ENCODE measurements at regions not wholly inside any gene's neighbourhood (a gene's known extent, or its start where the extent isn't known, plus 50 kb on each side); places are given as distances from the start of the nearest gene placed in this dataset.
"Not testable (repeated sequence)": the region's sequence is repeated elsewhere in the genome, so short reads cannot be mapped to it uniquely, and the experiment has no call there.

GRCh38 chr10:109774121-109774440 lies 149.2 kb downstream of the XPNPEP1 start:
- ChIA-PET POLR2A (no interaction called here), CTCF (interaction anchor here (1.1 to 2.3 kb wide), 2 partner anchors 9 to 18 kb away, joined by 3 to 20 read pairs; no protein-coding TSS in a partner anchor)
- H3K4me3 ChIP-seq (ENCODE audit: low read depth, low read length), result no peak overlapping the region
- DNase-seq (ENCODE audit: low read depth, low spot score), result no peak
- TF ChIP-seq, protein P1, sequence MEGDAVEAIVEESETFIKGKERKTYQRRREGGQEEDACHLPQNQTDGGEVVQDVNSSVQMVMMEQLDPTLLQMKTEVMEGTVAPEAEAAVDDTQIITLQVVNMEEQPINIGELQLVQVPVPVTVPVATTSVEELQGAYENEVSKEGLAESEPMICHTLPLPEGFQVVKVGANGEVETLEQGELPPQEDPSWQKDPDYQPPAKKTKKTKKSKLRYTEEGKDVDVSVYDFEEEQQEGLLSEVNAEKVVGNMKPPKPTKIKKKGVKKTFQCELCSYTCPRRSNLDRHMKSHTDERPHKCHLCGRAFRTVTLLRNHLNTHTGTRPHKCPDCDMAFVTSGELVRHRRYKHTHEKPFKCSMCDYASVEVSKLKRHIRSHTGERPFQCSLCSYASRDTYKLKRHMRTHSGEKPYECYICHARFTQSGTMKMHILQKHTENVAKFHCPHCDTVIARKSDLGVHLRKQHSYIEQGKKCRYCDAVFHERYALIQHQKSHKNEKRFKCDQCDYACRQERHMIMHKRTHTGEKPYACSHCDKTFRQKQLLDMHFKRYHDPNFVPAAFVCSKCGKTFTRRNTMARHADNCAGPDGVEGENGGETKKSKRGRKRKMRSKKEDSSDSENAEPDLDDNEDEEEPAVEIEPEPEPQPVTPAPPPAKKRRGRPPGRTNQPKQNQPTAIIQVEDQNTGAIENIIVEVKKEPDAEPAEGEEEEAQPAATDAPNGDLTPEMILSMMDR (IDR thresholded peaks at IDR 0.05; ENCODE audit: insufficient read depth, low read length, missing control alignments), result no peak

- ChIA-PET POLR2A (no interaction called here), CTCF (interaction anchor here (0.7 to 2.3 kb wide), 2 partner anchors 8 to 10 kb away, joined by 3 to 20 read pairs; no protein-coding TSS in a partner anchor)
- TF ChIP-seq, protein P1 (IDR thresholded peaks at IDR 0.05; ENCODE audit: insufficient read depth, low read length, missing control alignments), result peak; percentile 51
- DNase-seq (ENCODE audit: low read depth, low spot score), result no peak
- no peak overlapping the region for H3K4me3 ChIP-seq (ENCODE audit: low read depth, low read length)
Measured at GRCh38 chr10:109773288-109774120, 149.8 kb downstream of the XPNPEP1 start.

DNA sequence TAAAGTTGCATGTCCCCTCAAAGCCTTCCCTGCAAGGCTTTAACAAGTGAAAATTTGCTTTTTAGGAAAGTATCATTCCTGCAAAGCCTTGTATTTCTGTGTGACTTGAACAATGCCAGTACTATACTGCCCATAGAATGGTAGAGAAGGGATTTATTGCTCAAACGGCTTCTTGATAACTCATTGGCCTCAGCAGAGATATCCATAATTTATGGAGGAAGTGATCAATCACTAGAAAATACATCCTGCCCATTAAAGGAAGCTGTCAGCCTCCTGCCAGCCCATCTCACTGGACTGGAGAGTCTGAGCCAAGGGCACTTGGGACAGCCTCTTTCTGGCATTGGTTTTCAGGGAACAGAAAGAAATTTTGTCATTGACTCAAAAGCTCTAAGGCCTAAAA lies 152.6 kb downstream of the XPNPEP1 start:
- TF ChIP-seq, protein P1 (IDR thresholded peaks at IDR 0.05; ENCODE audit: insufficient read depth, low read length, missing control alignments), result no peak
- no peak overlapping the region for H3K4me3 ChIP-seq (ENCODE audit: low read depth, low read length)
- ChIA-PET POLR2A (no interaction called here), CTCF (no interaction called here)
- no peak for DNase-seq (ENCODE audit: low read depth, low spot score)

DNA sequence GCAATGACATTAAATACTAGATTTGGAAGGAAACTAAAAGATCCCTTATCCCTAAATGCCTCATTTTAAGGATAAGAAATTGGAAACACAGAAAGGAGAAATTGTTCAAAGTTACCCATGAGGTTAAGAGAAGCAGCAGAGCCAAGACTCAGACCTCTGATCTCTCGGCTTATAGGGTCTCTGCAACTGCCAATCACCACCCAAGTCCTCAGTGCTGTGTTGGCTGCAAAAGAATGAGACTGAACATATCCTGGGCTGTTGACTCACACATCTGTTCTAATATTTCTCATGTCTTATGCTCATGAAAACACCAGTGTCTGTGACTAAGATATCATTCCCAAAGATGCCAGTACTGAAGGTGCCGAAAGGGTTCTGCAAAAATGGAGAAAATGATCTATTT lies 153.3 kb downstream of the XPNPEP1 start:
- no peak for DNase-seq (ENCODE audit: low read depth, low spot score)
- no peak overlapping the region for H3K4me3 ChIP-seq (ENCODE audit: low read depth, low read length)
- ChIA-PET POLR2A (no interaction called here), CTCF (no interaction called here)
- TF ChIP-seq, protein P1 (IDR thresholded peaks at IDR 0.05; ENCODE audit: insufficient read depth, low read length, missing control alignments), result no peak

DNA sequence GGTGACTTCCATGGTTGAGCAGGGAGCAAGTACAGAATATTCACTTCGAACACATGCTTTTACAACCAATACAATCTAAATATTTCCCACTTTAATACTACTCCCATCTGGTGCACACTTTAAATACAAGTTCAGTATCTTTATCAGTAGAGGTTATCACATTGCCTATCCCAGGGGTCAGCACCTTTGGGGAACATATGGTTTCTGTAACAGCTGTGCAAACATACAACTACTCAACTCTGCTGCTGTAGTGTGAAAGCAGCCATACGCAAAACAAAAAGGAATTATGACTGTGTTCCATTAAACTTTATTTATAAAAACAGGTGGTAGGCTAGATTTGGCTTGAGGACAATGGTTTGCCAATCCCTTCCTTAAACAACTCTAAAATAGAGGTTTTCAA lies 157.5 kb downstream of the XPNPEP1 start:
- ChIA-PET CTCF (no interaction called here), POLR2A (no interaction called here)
- no peak for DNase-seq (ENCODE audit: low read depth, low spot score)

GRCh38 chr10:109762555-109762954 lies 160.8 kb downstream of the XPNPEP1 start:
- H3K4me3 ChIP-seq (ENCODE audit: low read depth, low read length), result no peak overlapping the region
- ChIA-PET CTCF (no interaction called here), POLR2A (no interaction called here)
- DNase-seq (ENCODE audit: low read depth, low spot score), result no peak
- TF ChIP-seq, protein P1 (IDR thresholded peaks at IDR 0.05; ENCODE audit: insufficient read depth, low read length, missing control alignments), result no peak

More for the DNA sequence above, 157.5 kb downstream of the XPNPEP1 start:
- TF ChIP-seq, protein P1 (IDR thresholded peaks at IDR 0.05; ENCODE audit: insufficient read depth, low read length, missing control alignments), result no peak
- no peak overlapping the region for H3K4me3 ChIP-seq (ENCODE audit: low read depth, low read length)

GRCh38 chr10:109757670-109758069 lies 165.6 kb downstream of the XPNPEP1 start:
- POLR2A ChIA-PET; DNase-seq (ENCODE audit: low read depth, low spot score); CTCF ChIA-PET; H3K4me3 ChIP-seq (ENCODE audit: low read depth, low read length): not testable (repeated sequence)

Data from AG04449 (cell line).